GM18909 (cell line): ENCODE measurements at regions not wholly inside any gene's neighbourhood (a gene's known extent, or its start where the extent isn't known, plus 50 kb on each side); places are given as distances from the start of the nearest gene placed in this dataset.
"Not testable (repeated sequence)": the region's sequence is repeated elsewhere in the genome, so short reads cannot be mapped to it uniquely, and the experiment has no call there.

Experiments used
- ATAC-seq: cut with Tn5 transposase; IDR thresholded peaks from one replicate; pipeline ENCODE4 v1.9.1; 2021; ENCODE audit warnings: mild to moderate bottlenecking; ENCODE audit not compliant: unreplicated experiment, poor library complexity

- ATAC-seq: no peak
Observed at GRCh38 chr6:134394208-134394607, 76.3 kb upstream of the SGK1 start.

DNA sequence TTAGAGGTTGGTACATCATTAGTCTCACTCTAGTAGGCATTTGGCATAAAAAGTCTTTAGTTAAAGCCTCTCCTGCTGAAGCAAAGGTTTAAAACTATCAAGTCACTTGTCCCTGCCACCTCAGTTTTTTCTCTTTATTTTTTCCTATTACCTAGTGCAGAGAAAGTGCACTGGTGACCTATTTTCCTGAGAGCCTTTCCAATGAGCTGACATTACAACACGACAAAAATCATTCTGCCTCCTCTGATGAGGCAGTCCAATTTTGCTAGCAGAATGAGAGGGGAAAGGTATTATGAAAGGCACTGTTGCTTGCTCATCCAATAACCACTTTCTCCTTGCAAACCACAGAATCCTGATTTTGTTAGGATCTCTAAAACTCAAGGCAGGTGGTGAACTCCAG lies 73.3 kb upstream of the SGK1 start:
- no peak for ATAC-seq

DNA sequence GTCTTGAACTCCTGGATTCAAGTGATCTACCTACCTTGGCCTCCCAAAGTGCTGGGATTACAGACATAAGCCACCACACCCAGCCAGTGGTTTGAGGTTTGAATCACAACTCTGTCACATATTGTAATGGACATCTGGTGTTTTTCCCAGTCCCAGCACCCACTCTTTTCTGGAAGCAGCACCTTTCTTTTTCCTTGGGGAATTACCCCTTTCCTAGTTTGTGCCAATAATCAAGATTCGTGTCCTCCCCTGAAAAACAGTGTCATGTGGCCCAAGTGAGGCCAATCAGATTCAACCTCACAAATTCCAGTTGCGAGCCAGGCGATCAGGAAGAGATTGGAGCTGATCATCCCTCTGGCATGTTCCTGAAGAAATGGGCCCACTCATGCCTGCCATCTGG lies 71.7 kb upstream of the SGK1 start:
- ATAC-seq: no peak

DNA sequence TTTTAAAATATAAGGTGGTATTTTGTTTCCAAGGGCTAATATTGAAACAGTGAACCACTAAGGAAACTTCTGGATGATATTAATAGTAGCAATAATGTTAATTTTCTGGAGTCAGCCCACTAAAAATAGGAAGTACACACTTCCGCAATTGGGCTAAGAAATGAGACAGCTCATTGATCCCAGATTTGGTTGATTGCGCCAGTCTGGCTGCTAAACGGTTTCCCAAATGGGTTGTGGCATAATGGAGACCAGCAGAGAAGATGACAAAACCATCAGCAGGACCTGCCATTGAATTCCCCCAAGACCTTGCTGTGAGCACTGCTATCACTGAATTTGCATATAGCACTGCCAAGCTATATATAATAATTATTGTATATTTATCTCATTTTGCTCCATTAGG lies 71.2 kb upstream of the SGK1 start:
- no peak for ATAC-seq

- not testable (repeated sequence) for ATAC-seq
Observed at GRCh38 chr6:134386482-134386881, 68.6 kb upstream of the SGK1 start.

- ATAC-seq: no peak
Observed at GRCh38 chr6:134381959-134382358, 64.0 kb upstream of the SGK1 start.

DNA sequence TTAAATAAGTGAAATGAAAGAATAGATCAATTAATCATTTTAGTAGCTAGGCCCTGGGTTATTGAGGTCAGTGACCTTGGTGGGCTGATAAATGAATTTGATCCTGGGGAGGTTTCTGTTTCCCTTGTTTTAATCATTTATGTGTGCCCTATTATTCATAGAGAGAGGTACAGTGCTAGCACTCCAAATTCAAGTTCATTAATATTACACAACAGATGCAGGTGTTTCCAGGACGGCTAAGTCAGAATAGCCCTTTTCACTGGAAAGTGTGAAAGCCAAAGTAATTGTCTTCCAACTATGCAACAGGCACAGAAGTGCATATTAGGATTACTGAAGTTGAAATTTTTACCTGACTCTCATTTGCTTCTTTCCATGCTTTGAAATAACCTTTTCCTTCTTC lies 61.7 kb upstream of the SGK1 start:
- ATAC-seq: no peak

- peak; percentile 92 for ATAC-seq
Observed at GRCh38 chr6:134379076-134379475, 61.2 kb upstream of the SGK1 start.

DNA sequence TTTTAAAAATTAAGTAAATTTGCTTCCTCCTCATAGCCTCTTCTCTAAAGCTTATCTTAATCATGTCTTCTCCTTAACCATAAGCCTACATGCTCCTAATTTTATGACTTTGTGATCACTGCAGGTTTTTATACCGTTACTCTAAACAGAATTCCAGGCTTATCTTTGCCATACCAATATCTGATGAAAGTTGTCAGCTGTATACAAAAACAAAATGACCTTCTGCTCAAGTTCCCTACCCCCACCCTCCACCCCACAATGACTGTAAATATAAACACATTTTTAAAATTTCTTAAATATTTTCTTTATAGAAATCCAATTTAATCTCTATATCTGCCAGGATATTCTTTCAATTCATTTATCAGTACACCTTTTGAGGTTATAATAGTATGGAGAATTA lies 60.5 kb upstream of the SGK1 start:
- no peak for ATAC-seq

DNA sequence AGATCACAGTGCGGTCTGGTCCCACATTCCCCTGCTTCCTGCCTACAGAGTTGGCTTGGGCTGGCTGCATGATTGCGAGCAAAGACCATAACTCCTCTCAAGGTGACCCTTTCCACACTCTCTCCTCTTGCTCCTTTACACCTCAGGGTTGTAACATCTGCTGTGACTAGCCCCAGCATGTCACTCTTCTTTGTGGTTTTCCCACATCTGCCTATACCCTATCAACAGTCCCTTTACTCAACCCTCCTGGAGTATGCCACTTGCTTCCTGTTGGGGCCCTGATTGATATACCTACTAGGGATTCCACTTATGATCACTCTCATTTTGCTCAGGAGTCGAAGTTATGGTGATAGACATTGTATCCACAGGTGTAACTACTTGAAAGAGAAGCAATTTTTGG lies 58.9 kb upstream of the SGK1 start:
- no peak for ATAC-seq

GRCh38 chr6:134375220-134375580 lies 57.3 kb upstream of the SGK1 start:
- ATAC-seq: no peak

DNA sequence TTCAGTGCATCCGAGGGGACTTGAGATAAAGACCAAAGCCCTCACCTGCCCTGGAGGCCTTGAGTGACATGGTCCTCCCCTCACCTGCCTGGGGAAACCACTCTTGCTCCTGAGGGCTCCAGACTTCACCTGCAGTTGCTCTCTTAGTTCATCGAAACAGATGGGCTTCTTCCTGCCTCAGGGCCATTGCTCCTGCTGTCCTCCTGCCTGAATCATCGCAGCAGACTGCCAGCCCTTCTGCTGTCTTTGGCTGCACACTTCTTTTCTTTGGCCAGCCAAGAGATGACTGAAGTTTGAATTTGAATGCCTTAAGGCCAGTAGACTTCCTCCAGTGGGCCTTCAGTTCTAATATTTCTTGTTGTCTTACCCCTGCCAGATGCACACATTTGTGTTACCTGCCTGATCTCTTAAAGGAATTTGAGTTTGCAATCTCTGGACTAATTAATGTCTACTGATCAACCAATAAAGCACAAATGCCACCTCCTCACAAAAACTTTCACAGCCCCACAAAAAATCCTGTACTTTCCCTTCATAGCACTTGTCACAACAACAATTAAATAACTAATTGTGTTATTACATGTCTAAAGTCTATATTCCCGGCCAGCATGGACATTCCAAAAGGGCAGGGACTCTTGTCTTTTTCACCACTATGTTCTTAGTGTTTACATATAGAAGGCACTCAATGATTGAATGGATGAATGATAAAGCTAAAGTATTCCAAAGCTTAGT lies 56.7 kb upstream of the SGK1 start:
- no peak for ATAC-seq

DNA sequence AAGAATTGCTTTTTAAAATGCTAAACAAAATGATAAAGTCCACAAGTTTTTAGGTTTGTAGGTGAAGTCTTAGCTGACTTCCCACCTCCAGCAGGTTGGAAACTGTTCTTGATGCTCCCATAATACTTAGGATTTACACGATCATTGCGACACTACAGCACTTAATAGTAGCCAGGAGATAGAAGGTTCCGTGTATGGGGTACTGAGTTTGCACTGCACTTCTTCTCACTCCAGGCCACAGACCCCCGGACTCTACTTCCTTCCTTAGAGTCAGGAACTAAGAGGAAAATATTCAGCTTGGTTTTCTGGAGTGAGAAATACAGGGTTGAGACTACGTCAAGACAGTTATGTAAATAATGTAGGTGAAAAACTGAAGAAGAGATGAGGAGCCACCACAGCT lies 56.1 kb upstream of the SGK1 start:
- ATAC-seq: no peak

DNA sequence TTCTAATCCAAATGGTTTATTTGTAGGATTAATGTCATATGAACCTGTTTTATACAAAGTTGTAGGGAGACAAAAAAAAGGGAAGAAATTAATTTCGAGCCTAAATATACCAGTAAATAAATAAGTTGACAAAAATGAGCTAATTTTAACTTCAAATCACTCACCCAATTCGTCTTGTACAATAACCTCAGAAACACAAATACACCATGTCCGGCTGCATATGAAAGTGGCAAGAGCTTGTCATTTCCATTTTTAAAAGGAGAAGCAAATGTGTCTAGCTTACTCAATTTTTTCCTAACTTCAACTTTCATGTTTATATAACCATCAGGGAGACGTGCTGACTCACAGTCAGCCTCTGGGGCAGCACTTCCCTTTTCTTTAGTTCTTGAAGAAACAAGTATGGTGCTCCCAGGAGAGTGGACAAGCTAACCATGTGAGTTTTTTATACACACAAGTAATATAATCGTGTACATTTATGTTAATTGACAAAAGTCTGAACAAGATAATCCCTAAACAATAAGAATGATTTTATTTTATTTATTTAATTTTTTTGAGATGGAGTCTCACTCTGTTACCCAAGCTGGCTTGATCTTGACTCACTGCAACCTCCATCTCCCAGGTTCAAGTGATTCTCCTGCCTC lies 55.5 kb upstream of the SGK1 start:
- peak; percentile 89 for ATAC-seq

GRCh38 chr6:134372603-134373281 lies 54.8 kb upstream of the SGK1 start:
- ATAC-seq: no peak

- no peak for ATAC-seq
Observed at GRCh38 chr6:134368670-134369069, 50.8 kb upstream of the SGK1 start.
